ENCODE measurements at regions not wholly inside any gene's neighbourhood (a gene's known extent, or its start where the extent isn't known, plus 50 kb on each side); places are given as distances from the start of the nearest gene placed in this dataset. TPM values are rescaled to one million over a fixed set of nuclear protein-coding genes. Genes with fewer than 3 reads are reported as not detected.

DNA sequence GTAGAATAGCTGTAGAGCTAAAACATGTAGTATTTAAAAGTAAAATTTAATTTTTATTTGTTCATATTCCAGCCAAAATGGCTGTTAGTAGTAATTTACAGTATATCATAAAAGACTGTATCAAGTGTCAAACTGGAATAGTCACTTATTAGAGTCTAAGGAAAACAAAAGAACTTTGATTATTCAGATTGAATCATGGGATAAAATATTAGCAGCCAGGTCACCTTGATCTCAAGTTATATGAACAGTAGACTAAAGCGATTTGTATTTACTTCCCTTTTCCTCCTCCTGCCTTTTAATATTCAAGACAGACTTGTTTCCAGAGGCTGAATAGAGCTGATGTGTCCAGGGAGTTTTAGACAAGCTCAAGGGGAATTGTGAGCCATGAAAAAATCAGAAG is 54.4 kb downstream of the PMAIP1 start:
- no peak for ATAC-seq
- no peaks in the 10 kb centered on the region for H3K36me3 ChIP-seq (ENCODE audit: control insufficient read depth, insufficient read depth, low read length)
- H3K79me2 ChIP-seq (ENCODE audit: control insufficient read depth, insufficient read depth, low read length) = no peaks in the 10 kb centered on the region
- FAIRE-seq = no peak
- BruUV-seq (replicated peaks) = no TSS peak
- TF ChIP-seq RBM17 (IDR thresholded peaks at IDR 0.05; ENCODE audit: borderline replicate concordance, low read depth, low read length) = no peak
- no peak for TF ChIP-seq ARID4B (CRISPR knock-in tag; IDR thresholded peaks at IDR 0.05)
- no peak for TF ChIP-seq ZNF124 (CRISPR knock-in tag; IDR thresholded peaks at IDR 0.05)
- no peak for TF ChIP-seq PATZ1 (CRISPR knock-in tag; IDR thresholded peaks at IDR 0.05; ENCODE audit: borderline replicate concordance)
- no peak for TF ChIP-seq CCAR2 (IDR thresholded peaks at IDR 0.05; ENCODE audit: low read depth, low read length)
- TF ChIP-seq SMAD3 (CRISPR knock-in tag; conservative IDR thresholded peaks at IDR 0.05) = no peak
- TF ChIP-seq PHB2 (IDR thresholded peaks at IDR 0.05; ENCODE audit: low read depth) = no peak
- no peak for TF ChIP-seq CBX1 (IDR thresholded peaks at IDR 0.05; ENCODE audit: low read depth)
- H4K20me1 ChIP-seq (replicated peaks; ENCODE audit: control insufficient read depth, insufficient read depth, low read length) = no peaks in the 10 kb centered on the region
- no peaks in the 10 kb centered on the region for H3K9me1 ChIP-seq (ENCODE audit: control insufficient read depth, insufficient read depth, low read length)
- no peak overlapping the region for H3K4me3 ChIP-seq
- H3K9me3 ChIP-seq (replicated peaks; ENCODE audit: control insufficient read depth, insufficient read depth, low read depth, low read length) = no peaks in the 10 kb centered on the region
- no peak overlapping the region for H3K9ac ChIP-seq (ENCODE audit: insufficient read depth in 1 of 2, low read depth in 2 of 2, low read length in 2 of 2)
- no CpG with 5 or more reads among the region's 1 CpG for WGBS (ENCODE audit: insufficient coverage, low coverage, missing lambda C conversion rate)
- POLR2A ChIA-PET = interaction anchor here (1.2 to 1.7 kb wide), 2 partner anchors 54 to 72 kb away, joined by 3 to 5 read pairs; partner anchors contain the start of gene PMAIP1
- CTCF ChIA-PET (ENCODE audit: low intra/inter-chr PET ratio) = no interaction called here
- no peak for DNase-seq (ENCODE audit: extremely low read depth in 1 of 4, low spot score in 3 of 4)
- no peak overlapping the region for H2AFZ ChIP-seq (ENCODE audit: low read depth, low read length)
- H3K4me1 ChIP-seq (replicated peaks in 1 of 2; ENCODE audit: control insufficient read depth in 2 of 2, insufficient read depth in 2 of 2, low read length in 2 of 2) = peaks cover 0 to 5% of the 10 kb centered on the region in 2 experiments; a peak in 3 of 5 replicates
- no peaks in the 10 kb centered on the region for H3K27me3 ChIP-seq (ENCODE audit: control insufficient read depth in 2 of 2, insufficient read depth in 2 of 2, low read length in 2 of 2)
- H3K27ac ChIP-seq (ENCODE audit: extremely low read depth, low read depth, low read length) = no peak overlapping the region
- in situ Hi-C loops (cut with MboI) (no loop called here), intact Hi-C loops (cut with micrococcal nuclease) (no loop called here)
- H3K4me2 ChIP-seq (ENCODE audit: insufficient read depth, low read length) = no peak overlapping the region

Small RNA genes lying in the stretch of these regions (small RNA-seq; reads per million reads assigned to genes)
- gene RN7SL342P (not detected), gene RNU4-17P (not detected), gene RNU6-567P (not detected)

All from K562 (cell line).